ENCODE measurements at regions not wholly inside any gene's neighbourhood (a gene's known extent, or its start where the extent isn't known, plus 50 kb on each side); places are given as distances from the start of the nearest gene placed in this dataset.

- TF ChIP-seq CTCF (IDR thresholded peaks at IDR 0.05): no peak
- TF ChIP-seq POLR2A (IDR thresholded peaks at IDR 0.05): no peak
- no peak for TF ChIP-seq EP300 (IDR thresholded peaks at IDR 0.05)
- no peak for TF ChIP-seq POLR2AphosphoS5 (IDR thresholded peaks at IDR 0.05)
These were observed 843.0 kb downstream of the BRD1 start for GRCh38 chr22:48984639-48985038.
